HG03108 (cell line): ENCODE measurements at regions not wholly inside any gene's neighbourhood (a gene's known extent, or its start where the extent isn't known, plus 50 kb on each side); places are given as distances from the start of the nearest gene placed in this dataset.

Experiments used
- ATAC-seq: cut with Tn5 transposase; IDR thresholded peaks from one replicate; pipeline ENCODE4 v1.9.1; 2021; ENCODE audit warnings: moderate library complexity; ENCODE audit not compliant: unreplicated experiment

DNA sequence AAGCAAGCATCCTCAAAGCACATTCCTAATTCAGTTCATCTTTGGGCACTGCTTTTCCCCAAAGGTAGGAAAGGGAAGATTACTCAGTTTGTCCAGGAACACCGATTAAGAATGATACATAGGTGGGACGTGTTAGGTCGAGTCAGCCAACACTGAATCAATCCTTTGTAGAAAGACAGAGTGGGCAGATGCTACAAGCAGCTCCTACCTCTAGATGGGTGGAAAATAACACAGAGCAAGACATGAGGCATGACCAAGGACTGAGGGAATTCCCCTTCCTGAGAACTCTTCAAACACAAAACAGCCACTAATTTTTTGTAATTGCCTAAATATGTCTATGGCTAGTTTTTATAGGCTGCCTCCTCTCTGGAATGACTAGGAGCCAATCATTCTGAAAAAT lies 331.7 kb downstream of the HNRNPD start:
- no peak for ATAC-seq

DNA sequence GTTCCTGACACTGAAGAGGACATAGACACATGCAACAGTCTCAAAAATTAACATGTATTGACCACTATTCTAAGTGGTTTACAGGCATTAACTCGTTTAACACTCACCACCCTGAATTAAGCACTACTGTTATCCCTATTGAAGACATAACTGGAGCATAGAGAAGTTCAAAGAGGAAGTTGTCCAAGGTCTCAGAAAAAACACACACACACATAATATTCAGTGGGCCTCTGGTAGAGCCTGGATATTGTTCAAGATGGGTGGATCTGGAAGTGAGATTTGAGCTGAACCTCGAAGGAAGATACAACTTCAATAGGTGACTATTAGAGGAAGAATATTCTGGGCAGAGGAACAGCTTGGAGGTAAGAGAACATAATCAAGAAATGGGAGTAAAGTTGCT lies 334.9 kb downstream of the HNRNPD start:
- ATAC-seq = no peak

DNA sequence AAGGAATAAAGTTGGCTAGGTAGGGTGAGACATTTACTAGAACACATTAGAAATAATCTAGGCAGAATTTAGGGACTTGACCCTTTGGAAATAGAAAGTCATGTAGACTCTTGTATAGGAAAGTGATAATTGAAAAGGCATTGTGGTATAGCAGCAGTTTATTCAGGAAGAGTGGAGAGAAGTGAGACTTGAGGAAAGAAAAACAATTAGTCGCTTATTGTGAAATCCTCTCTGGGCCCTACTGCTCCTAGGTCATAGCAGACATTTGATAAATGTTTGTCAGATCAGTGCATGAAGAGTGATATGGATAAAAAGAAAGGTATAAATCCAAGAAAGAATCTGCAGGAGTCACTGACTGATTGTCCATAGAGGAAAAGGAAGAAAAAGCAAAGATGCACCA lies 337.6 kb downstream of the HNRNPD start:
- ATAC-seq = no peak

DNA sequence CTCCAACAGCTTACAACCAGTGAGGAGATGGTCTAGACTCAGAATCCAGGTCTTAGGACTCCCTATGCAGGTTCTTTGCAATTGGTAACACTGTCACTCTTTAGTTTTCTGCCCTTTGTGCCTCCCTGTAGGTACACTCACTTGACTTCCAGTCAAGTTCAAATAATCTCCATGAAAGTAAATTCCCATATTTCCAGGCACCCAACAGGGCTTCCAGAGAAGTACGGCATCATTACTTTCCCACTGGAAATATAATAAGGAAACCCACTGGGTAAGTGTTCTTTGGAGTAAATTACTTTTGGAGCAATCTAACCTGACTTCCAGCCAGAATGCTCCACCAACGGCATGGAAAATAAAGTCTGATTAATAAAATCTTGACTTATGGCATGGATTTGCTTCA lies 338.9 kb downstream of the HNRNPD start:
- no peak for ATAC-seq

DNA sequence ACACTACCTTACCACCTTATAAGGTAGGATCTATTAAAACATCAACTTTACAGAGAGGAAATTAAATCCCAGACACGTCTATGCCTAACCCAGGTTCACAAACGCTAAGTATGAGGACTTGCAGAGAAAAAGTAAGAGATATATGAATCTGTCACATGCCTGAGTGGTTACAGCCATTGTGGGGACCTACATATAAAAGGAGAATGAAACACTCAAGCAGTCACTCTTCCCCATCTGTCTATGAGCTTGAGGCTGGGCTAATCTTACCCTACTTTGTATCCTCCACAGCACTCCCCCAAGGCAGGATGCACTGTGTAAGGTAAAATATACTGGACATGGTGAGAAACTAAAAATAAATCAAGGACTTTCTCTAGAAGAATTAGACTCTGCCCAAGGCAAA lies 339.9 kb downstream of the HNRNPD start:
- ATAC-seq = no peak

DNA sequence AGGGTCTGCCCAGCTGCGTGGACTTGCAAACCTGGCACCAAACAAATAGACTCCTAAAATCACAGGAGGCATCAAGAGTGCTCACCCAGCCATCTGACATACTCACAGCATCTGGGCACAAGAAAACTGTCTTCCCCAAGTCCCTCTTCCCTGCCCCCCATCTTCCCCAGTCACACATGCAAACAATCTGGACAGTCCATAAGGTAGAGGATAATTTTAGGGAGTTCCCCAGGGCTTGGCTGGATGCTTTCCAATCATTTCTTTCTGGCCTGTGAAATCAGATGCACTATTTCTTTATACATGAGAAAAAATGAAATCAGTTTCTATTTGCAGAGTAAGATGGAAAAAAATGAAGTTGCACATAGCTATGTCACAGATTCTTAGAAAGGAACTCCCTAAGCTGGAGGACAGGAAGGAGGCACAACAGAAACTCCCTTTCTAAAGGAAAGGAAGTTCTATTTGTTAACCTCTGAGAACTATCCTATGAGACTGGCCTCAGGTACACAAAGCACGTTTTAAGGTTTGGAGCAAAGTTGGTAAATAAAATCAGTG lies 342.3 kb downstream of the HNRNPD start:
- no peak for ATAC-seq

DNA sequence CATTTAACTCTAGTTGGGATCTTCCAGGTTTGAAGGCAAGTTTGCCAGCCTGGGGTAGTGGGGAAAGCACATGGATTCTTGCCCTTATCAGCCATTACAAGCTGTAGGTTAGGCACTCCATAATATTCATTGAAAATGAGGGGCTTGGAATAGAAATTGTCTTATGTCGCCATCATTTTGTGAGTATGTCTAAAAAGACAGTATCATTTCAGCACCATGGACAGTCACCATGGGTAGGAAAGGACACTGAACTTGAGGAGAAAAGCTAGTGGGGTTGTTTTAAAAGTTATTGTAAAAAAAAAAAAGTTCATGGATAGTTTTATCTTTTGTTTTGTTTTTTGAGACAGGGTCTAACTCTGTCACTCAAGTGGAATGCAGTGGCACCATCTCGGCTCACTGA lies 356.1 kb downstream of the HNRNPD start:
- ATAC-seq = no peak

DNA sequence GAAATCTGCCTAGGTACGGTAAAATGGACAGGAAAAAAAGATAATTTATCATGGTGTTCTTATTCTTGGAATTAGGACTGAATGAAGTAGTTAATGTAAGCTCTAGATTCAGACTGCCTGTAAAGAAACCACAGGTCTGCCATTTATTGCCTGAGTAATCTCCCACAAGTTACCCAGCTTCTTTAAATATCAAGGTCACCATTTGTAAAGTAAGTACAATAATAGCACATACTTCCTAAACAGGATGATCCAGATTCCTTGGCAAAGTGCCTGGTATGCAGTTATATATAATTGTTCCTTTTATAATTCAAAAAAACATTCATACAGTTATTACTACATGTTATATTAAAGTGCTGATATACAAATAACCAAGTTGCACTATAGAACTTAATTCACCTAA lies 368.6 kb downstream of the HNRNPD start:
- no peak for ATAC-seq

DNA sequence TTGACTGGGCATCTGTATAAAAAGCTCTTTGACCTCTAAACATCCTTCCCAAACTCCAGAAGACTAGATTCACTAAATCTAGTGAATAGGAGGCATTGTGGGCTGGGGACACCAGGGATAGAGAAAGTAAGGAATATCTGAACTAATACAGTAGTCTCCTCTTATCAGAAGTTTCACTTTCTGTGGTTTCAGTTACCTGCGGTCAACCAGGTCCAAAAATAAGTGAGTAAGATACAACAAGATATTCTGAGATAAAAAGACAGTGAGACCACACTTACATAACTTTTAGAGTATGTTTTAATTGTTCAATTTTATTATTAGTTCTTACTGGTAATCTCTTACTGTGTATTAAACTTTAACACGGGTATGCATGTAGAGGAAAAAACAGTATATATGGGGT lies 376.5 kb downstream of the HNRNPD start:
- ATAC-seq = no peak

DNA sequence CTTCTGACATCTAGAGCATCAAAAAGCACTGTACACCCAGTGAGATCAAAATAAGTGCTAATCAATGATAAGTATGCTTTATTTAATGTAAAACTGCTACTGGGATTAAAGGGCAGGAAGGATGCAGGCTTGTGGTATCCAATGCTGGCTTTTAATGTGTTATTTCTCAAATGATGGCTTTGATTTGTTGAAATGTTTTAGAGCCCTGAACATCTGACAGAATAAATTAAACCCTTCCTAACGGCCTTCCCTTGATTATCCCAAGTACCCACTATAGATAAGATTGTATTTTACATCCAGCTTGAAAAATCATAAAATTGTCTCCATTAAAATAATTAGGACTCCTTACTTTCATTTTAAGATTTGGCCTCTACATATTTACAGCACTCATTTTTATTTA lies 382.9 kb downstream of the HNRNPD start:
- no peak for ATAC-seq

DNA sequence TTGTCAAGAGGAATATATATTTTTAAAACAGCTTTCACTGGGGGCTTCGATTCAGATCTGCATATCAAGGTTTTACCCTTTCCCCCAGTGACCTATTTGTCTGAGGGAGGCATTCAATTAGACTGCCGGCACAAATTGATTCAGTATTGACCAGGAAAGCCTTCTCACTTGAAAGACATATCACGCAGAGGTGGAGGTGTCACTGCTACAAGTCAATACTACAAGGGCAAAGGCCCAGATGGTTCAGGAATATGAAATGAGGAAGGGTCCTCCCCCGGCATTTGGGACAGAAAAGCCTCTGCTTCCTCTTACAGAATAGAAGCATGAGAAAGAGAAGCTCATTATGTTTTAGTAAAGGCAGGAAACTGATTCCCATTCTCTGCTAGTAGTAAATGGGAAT lies 383.6 kb downstream of the HNRNPD start:
- no peak for ATAC-seq

DNA sequence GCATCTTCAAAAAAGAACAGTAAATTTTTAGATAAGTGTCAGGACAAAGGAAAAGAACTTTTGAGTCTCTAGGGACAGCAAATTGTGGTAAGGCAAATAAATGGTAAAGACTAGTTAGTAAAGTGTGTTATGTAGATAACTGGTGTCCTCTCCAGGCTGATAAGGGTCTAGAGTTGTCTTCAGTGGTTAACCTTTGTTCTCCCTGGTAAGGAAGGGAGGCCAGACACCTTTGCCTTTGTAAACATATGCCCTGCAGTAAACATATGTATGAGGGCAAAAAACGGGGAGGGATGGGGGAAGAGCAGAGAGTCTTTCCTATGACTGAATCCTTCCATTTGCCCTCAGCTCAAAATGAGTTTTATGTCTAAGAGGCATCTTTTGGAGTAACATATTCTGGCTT lies 384.6 kb downstream of the HNRNPD start:
- no peak for ATAC-seq

DNA sequence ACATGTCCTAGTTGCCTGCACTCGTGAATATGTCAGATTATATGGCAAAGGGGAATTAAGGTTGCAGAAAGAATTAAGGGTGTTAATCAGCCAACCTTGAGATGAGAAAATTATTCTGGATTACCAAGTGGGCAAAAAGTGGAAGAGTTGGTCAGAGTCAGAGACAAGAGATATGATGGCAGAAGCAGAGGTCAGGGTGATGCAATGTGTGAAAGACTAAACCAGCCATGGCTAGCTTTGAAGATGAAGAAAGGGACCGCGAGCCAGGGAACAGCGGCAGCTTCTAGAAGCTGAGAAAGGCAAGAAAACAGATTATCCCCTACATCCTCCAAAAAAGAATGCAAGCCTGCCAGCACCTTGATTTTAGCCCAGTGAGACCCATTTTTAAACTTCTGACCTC lies 385.6 kb downstream of the HNRNPD start:
- ATAC-seq = no peak

DNA sequence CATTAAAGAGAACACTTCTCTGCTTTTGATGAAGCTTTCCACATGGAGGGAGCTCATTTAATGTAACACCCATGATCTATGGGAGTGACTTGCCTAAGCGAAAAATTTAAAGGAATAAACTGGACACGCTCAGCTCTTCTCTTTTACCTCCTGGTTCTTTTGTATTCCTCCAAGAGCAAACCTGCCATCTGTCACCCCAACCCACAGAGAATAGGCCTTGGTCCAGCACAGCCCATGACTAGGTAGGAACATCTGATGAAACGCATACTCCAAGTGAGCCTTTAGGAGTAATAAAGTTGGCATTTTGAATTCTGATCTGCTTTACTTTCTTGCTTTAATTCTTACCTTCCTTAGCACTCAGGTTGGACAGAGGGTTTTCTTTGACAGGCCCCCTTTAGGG lies 389.0 kb downstream of the HNRNPD start:
- no peak for ATAC-seq

DNA sequence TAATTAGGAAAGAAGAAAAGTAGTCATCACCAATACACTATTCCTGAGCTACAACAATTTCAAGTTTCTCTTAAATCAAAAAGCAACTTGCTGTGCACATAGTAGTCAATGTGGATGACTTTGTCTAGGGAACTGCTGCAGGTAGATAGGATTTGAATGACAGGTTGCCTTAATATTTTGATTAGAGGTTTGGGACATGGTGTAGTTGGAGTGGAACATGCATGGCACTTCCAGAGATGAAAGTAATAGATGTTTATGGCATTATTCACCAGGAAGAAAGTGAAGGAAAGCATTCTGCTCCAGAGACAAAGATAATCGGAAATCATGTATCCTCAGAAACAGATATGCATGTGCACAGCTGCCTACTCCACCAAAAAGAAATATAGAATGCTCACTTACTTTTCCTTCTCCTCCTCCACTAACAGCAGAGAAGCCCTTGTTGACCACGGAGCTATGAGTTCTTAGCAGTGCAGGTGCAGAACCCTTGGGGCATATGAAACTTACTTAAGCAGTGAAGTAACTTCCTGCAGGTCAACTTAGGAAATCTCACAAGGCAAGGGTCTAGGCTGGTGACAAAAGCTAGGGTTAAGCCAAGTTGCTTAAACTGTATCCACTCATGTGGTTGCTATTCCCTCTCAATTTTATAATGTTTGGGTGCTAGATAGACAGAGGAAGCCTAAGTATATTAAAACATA lies 390.8 kb downstream of the HNRNPD start:
- no peak for ATAC-seq

DNA sequence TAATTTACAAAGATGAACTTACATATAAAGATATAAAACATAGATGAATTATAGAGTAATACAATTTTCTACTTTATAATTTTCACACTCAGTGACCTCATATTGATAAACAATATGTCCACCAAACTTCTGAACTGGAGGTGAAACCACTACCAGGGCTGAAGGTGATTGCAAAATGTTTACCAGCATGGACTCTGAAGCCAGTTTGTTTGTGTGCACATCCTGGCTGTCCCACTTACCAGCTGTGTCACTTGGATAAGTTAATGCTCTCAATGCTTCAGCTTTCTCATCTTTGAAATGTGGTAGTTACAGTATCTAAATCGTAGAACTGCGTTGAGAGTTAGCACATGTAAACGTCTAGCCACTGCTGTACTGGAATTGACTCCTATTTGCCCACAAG lies 392.6 kb downstream of the HNRNPD start:
- ATAC-seq = no peak

DNA sequence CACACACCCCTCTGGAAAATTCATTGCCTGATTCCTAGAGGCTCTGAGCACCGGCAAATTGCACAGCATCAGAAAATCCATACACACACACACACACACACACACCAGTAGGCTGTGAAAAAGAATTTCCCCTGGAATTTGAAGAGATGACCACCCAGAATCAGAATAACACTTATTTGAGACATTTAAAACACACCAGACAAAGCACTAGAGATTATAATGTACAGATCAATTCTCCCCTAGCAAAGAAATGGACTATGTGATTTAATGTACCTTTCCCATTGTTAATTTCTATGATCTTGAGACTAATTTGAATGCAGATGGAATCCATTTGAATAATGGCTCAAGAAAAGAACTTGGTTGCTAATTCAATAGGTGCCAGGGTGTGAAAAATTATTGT lies 399.3 kb downstream of the HNRNPD start:
- ATAC-seq = no peak

DNA sequence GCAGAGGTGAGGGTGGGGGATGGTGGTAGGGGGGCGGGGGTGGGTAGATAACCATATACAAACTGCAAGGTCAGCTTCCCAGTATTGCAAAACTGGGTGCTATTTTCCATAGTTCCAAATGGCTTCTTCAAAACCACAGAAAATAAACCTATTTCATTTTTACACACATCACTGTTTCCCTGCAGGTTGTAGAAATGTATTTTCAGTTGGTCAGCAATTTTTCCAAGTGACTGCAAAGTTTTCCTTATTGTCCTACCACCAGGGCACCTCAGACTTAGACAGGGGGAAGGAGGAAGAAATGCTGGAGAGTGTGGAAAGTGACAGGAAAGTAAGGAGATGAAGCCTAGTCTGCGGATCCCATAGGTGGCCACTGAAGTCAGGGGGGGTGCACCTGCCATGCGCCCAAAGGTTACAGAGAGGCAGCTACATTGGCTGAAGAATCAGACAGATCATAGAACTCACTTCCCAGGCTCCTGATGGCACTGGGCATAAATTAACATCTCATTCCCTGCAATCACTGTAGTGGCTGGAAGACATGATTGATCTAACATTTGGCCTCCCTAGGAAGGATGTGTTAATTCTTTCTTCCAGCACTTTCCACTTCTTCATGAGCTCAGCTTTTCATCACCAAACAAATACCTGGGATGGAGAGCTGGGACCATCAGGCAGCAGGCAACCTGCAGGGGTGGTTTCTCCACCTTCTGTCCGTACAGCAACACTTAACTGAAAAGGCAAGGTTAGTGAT lies 402.0 kb downstream of the HNRNPD start:
- ATAC-seq = no peak

DNA sequence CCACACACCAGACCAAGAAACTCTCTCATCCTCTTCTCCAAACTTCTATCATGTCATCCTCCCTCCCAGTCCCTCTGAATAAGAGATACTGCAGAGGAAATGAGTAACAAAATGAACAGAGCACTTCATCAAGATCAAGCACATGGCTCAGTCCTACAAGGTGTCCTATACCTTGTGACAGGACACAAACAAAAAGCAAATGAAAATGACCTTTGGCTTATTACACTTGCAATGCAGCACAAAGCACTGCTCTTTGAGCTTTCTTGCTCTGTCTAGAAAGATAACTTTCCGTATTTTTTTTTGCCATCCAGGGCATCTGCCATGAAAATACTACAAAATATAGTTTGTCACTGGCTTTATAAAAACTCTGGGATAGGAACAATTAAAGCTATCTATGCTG lies 402.7 kb downstream of the HNRNPD start:
- ATAC-seq = no peak

DNA sequence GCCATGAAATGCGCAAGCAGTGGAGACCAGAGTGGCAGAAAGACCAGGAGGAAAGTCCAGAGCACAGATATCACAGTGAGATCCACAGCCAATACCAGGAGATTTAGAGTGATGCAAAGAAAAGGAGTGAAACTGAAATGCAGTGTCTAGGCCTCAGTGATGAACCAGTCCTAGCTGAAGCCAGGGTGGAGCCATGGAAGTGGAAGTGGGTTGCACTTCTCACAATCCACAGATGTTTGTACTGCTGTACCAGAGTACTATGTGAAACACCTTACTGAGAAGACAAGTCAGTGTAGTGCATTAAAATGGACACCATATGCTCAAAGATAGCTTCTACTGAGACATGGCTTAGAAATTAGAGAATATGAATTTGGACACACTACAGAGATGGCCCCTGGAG lies 403.3 kb downstream of the HNRNPD start:
- no peak for ATAC-seq

DNA sequence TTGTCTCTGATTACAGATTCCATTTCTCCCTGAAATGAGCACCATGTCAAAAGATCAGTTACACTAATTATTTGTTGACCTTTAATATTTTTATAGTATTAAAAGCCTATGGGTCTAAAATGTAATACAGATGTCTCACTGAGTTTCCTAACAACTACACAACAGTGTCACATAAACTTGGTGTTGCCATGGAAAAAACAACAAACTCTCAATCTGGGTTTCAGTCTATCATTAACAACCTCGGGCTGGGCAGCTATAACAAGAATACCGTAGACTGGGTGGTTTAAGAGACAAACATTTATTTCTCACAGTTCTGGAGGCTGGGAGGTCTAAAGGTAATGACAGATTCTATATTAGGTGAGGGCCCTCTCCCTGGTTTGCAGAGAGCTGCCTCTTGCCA lies 407.1 kb downstream of the HNRNPD start:
- ATAC-seq = no peak

DNA sequence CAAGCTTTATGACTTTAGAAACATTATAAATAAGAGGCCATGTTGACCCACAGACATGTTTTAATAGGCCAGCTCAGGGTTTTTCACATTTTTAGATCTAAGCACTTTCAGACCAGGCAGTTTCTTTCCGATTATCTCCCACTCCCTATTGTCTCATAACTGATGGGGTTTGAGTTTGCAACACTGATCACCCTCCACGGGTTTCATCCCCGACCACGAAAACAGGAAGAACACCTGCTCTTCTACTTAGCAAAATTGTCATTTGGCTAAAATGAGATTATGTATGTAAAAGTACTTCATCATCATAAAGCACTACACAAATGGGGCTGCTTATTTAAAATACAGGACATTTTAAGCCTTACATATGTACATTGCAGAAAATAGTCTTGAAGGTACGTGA lies 407.9 kb downstream of the HNRNPD start:
- ATAC-seq = no peak

DNA sequence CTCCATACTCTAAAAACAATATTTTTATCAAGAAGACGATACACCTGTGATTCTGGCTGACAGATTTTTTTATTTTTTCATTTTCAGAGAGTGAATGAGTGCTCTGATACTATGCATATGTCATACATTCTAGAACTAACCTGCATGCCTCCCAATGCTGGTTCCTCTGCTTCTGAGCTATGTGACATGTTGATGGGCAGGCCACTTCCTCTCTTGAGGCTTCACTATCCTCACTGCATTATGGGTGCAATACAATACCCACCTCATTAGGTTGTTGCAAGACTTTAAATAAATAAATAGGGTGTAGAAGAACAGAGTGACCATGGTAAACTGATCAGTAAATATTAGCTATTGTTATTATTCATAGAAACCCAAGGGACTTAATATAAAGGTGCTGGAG lies 408.3 kb downstream of the HNRNPD start:
- no peak for ATAC-seq
